GM06990 (cell line): ENCODE measurements at regions not wholly inside any gene's neighbourhood (a gene's known extent, or its start where the extent isn't known, plus 50 kb on each side); places are given as distances from the start of the nearest gene placed in this dataset.

Experiments
- DNase-seq: peaks from one replicate; pipeline ENCODE4 v3.0.0-alpha.2; 2011; ENCODE audit not compliant: insufficient read length; ENCODE audit errors: extremely low read depth
- H3K27me3 ChIP-seq: replicated peaks from 2 replicates; pipeline ENCODE4 v1.6.0; 2011; ENCODE audit warnings: low read length; ENCODE audit not compliant: control insufficient read depth, insufficient read depth
- H3K36me3 ChIP-seq: 2 replicates; pipeline ENCODE4 v1.5.1; 2011; ENCODE audit warnings: low read length; ENCODE audit not compliant: control insufficient read depth, insufficient read depth
- H3K4me3 ChIP-seq: replicated peaks from 2 replicates; pipeline ENCODE4 v1.5.1; 2011; ENCODE audit warnings: low read depth, mild to moderate bottlenecking, control low read depth, low read length
- CTCF ChIP-seq: IDR thresholded peaks from 2 replicates; pipeline ENCODE4 v1.5.1; 2011; ENCODE audit warnings: low read length, control low read depth, mild to moderate bottlenecking, inconsistent platforms; ENCODE audit not compliant: insufficient read depth, poor library complexity, severe bottlenecking

GRCh38 chr16:77610496-77610895 lies 111.8 kb upstream of the NUDT7 start:
- no peaks in the 10 kb centered on the region for H3K27me3 ChIP-seq
- H3K36me3 ChIP-seq, result no peaks in the 10 kb centered on the region
- DNase-seq, result no peak
- no peak overlapping the region for H3K4me3 ChIP-seq
- TF ChIP-seq CTCF, result no peak

- no peak for TF ChIP-seq CTCF
- no peak overlapping the region for H3K4me3 ChIP-seq
- no peaks in the 10 kb centered on the region for H3K27me3 ChIP-seq
- H3K36me3 ChIP-seq, result no peaks in the 10 kb centered on the region
- no peak for DNase-seq
Observed at GRCh38 chr16:77611386-77611785, 110.9 kb upstream of the NUDT7 start.

DNA sequence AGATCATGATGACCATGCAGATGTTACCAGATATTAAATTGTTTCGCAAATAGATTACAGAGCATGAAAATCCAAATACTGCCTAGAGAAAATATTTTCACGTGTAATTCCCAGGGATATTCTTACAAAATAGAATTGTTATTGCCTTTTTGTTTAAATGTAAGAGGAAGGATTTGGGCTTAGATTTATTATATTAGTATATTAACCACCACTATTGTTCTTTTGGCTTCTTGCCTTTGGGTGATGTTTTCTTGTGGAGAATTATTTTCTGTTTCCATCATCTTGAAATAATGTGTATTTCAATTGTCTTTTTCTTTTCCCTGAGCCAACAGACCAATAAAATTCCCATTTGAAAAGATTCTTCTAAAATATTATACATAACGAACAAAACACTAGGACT lies 109.7 kb upstream of the NUDT7 start:
- no peak overlapping the region for H3K4me3 ChIP-seq
- no peak for TF ChIP-seq CTCF
- no peaks in the 10 kb centered on the region for H3K36me3 ChIP-seq
- no peaks in the 10 kb centered on the region for H3K27me3 ChIP-seq
- no peak for DNase-seq

GRCh38 chr16:77613095-77613494 lies 109.2 kb upstream of the NUDT7 start:
- no peak for DNase-seq
- H3K4me3 ChIP-seq, result no peak overlapping the region
- H3K27me3 ChIP-seq, result no peaks in the 10 kb centered on the region
- H3K36me3 ChIP-seq, result no peaks in the 10 kb centered on the region
- TF ChIP-seq CTCF, result no peak

DNA sequence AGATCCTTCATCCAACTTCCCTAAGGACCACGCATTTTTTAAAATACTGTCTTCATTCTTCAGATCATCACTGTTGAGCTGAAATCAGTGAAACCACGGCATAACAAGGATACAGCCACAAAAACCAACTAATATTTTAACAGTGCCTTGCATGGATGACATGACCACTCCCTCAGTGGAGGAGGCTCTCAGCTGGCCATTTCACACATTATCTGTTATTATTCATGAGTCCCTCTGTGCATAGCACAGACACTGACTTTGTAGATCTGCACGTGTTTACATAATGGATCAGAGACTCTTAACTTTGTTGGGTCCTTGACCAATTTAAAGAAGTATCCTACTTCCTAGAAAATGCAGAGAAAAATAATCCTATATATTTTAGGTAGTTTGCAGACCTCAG lies 104.8 kb upstream of the NUDT7 start:
- no peaks in the 10 kb centered on the region for H3K27me3 ChIP-seq
- H3K4me3 ChIP-seq, result no peak overlapping the region
- H3K36me3 ChIP-seq, result no peaks in the 10 kb centered on the region
- TF ChIP-seq CTCF, result no peak
- no peak for DNase-seq

DNA sequence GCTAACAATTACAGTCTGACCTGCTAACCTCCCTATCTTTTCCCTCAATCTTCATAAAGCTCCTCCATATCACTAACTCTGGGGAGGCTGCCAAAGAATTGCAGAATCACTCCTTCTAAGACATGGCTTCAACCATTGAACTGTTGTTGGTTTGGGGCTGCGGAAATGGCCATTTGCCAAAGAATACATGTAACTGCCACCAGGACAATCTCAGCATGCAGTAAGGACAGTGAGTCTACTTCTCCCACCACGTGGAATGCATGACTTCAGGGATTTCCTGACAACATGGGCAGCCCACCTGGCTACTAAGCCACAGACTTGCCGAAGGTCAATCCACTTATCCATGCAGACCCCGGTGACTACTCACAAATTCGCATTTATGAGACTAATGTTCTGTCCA lies 104.3 kb upstream of the NUDT7 start:
- no peaks in the 10 kb centered on the region for H3K36me3 ChIP-seq
- DNase-seq, result no peak
- H3K4me3 ChIP-seq, result no peak overlapping the region
- TF ChIP-seq CTCF, result no peak
- H3K27me3 ChIP-seq, result no peaks in the 10 kb centered on the region
